ENCODE measurements at regions not wholly inside any gene's neighbourhood (a gene's known extent, or its start where the extent isn't known, plus 50 kb on each side); places are given as distances from the start of the nearest gene placed in this dataset.

DNA sequence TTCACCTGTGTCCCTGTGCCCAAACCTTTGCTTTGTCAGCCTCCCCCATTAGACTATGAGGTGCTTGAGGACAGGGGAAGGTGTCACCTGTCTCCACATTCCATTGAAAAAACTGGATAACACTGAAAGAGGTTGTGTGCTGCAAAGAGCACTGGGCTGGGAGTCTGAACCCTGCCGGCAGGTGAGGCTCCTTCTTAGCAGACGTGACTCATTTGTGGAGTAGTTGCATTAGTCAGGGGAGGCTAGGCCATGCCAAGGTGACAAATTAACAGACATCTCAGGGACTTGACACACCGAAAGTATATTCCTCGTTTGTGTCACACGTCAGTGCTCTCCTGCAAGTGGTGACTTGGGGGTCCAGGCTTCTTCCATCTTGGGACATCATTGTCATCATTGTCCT, 95.9 kb upstream of the STX18 start:
- H3K4me1 ChIP-seq (ENCODE audit: control insufficient read depth in 1 of 2, insufficient read depth in 2 of 2, low read depth in 1 of 2, low read length in 1 of 2): no peaks in the 10 kb centered on the region; a peak in 1 of 4 replicates
- H3K27me3 ChIP-seq (ENCODE audit: insufficient read depth): no peaks in the 10 kb centered on the region
- H3K27ac ChIP-seq (ENCODE audit: low read depth in 2 of 2, low read length in 1 of 2): no peak overlapping the region
- 94% methylated on average over 3 of the region's 5 CpGs for WGBS (ENCODE audit: low lambda C conversion rate)
- H3K9me2 ChIP-seq: no peaks in the 10 kb centered on the region
- no peaks in the 10 kb centered on the region for H4K20me1 ChIP-seq (ENCODE audit: insufficient read depth)
- POLR2A ChIA-PET: no interaction called here
- no peaks in the 10 kb centered on the region for H3K9me3 ChIP-seq
- no peaks in the 10 kb centered on the region for H3K36me3 ChIP-seq (replicated peaks in 1 of 2; ENCODE audit: control insufficient read depth in 1 of 2, insufficient read depth in 2 of 2, low read length in 1 of 2)
- H3K4me2 ChIP-seq: no peak overlapping the region
- H2AFZ ChIP-seq (ENCODE audit: low read depth): no peak overlapping the region
- no peak for TF ChIP-seq TAF1 (IDR thresholded peaks at IDR 0.05; ENCODE audit: borderline replicate concordance, low read depth, low read length)
- TF ChIP-seq, protein P1, sequence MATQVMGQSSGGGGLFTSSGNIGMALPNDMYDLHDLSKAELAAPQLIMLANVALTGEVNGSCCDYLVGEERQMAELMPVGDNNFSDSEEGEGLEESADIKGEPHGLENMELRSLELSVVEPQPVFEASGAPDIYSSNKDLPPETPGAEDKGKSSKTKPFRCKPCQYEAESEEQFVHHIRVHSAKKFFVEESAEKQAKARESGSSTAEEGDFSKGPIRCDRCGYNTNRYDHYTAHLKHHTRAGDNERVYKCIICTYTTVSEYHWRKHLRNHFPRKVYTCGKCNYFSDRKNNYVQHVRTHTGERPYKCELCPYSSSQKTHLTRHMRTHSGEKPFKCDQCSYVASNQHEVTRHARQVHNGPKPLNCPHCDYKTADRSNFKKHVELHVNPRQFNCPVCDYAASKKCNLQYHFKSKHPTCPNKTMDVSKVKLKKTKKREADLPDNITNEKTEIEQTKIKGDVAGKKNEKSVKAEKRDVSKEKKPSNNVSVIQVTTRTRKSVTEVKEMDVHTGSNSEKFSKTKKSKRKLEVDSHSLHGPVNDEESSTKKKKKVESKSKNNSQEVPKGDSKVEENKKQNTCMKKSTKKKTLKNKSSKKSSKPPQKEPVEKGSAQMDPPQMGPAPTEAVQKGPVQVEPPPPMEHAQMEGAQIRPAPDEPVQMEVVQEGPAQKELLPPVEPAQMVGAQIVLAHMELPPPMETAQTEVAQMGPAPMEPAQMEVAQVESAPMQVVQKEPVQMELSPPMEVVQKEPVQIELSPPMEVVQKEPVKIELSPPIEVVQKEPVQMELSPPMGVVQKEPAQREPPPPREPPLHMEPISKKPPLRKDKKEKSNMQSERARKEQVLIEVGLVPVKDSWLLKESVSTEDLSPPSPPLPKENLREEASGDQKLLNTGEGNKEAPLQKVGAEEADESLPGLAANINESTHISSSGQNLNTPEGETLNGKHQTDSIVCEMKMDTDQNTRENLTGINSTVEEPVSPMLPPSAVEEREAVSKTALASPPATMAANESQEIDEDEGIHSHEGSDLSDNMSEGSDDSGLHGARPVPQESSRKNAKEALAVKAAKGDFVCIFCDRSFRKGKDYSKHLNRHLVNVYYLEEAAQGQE (IDR thresholded peaks at IDR 0.05; ENCODE audit: low read depth, low read length): no peak
- TF ChIP-seq RXRA (IDR thresholded peaks at IDR 0.05; ENCODE audit: borderline replicate concordance, low read depth): no peak
- TF ChIP-seq GATA2 (CRISPR knock-in tag; IDR thresholded peaks at IDR 0.05): no peak
- TF ChIP-seq, protein P2, sequence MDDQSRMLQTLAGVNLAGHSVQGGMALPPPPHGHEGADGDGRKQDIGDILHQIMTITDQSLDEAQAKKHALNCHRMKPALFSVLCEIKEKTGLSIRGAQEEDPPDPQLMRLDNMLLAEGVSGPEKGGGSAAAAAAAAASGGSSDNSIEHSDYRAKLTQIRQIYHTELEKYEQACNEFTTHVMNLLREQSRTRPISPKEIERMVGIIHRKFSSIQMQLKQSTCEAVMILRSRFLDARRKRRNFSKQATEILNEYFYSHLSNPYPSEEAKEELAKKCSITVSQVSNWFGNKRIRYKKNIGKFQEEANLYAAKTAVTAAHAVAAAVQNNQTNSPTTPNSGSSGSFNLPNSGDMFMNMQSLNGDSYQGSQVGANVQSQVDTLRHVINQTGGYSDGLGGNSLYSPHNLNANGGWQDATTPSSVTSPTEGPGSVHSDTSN (IDR thresholded peaks at IDR 0.05): no peak
- no peak for TF ChIP-seq TCF12 (IDR thresholded peaks at IDR 0.05)
- TF ChIP-seq EP300 (IDR thresholded peaks at IDR 0.05; ENCODE audit: borderline replicate concordance in 1 of 2, low read depth in 1 of 2, low read length in 1 of 2): no peak
- no peak for TF ChIP-seq JUND (IDR thresholded peaks at IDR 0.05)
- TF ChIP-seq, protein P3, sequence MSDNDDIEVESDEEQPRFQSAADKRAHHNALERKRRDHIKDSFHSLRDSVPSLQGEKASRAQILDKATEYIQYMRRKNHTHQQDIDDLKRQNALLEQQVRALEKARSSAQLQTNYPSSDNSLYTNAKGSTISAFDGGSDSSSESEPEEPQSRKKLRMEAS (IDR thresholded peaks at IDR 0.05; ENCODE audit: low read depth): no peak
- no peak for TF ChIP-seq RFX5 (IDR thresholded peaks at IDR 0.05; ENCODE audit: low read length)
- no peak for TF ChIP-seq POLR2AphosphoS5 (IDR thresholded peaks at IDR 0.05; ENCODE audit: low read depth, low read length)
- no peak for TF ChIP-seq EZH2phosphoT487 (IDR thresholded peaks at IDR 0.05; ENCODE audit: borderline replicate concordance, low read depth)
- CTCF ChIA-PET: no interaction called here
- H3F3A ChIP-seq (replicated peaks; ENCODE audit: insufficient read depth): no peaks in the 10 kb centered on the region
- H3K79me2 ChIP-seq (ENCODE audit: insufficient read depth): no peaks in the 10 kb centered on the region
- no peak for DNase-seq
- H3K9ac ChIP-seq: no peak overlapping the region
- no peak overlapping the region for H3K4me3 ChIP-seq (ENCODE audit: low read depth in 2 of 2, low read length in 1 of 2)

DNA sequence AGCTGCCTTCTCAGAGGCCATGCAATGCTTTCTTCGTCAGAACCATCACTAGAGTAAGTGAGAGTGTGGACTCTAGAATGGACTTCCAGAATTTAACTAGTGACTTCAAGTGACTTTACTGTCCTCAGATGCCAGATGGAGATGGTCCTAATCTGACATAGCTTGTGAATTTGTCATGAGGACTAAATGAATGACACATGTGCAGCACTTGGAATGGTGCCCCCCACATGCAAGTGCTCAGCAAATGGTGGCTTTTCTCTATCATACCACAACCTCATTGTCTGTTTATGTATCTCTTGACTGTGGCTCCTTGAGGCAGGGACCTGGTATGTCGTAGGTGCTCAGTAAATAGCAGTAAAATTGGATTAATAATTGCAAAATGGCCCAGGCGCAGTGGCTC, 91.6 kb upstream of the STX18 start:
- H3K4me3 ChIP-seq (ENCODE audit: low read depth in 2 of 2, low read length in 1 of 2): no peak overlapping the region
- H3K27ac ChIP-seq (ENCODE audit: low read depth in 2 of 2, low read length in 1 of 2): no peak overlapping the region
- no peaks in the 10 kb centered on the region for H3F3A ChIP-seq (replicated peaks; ENCODE audit: insufficient read depth)
- no peak overlapping the region for H2AFZ ChIP-seq (ENCODE audit: low read depth)
- H3K4me2 ChIP-seq: no peak overlapping the region
- no peak for DNase-seq
- no peaks in the 10 kb centered on the region for H3K4me1 ChIP-seq (ENCODE audit: control insufficient read depth in 1 of 2, insufficient read depth in 2 of 2, low read depth in 1 of 2, low read length in 1 of 2)
- no peaks in the 10 kb centered on the region for H3K27me3 ChIP-seq (ENCODE audit: insufficient read depth)
- H4K20me1 ChIP-seq (ENCODE audit: insufficient read depth): no peaks in the 10 kb centered on the region
- TF ChIP-seq NRF1 (IDR thresholded peaks at IDR 0.05; ENCODE audit: low read depth, low read length) (no peak), SMC3 (IDR thresholded peaks at IDR 0.05; ENCODE audit: low read depth, low read length) (no peak), RFX5 (IDR thresholded peaks at IDR 0.05; ENCODE audit: low read length) (no peak), CHD2 (IDR thresholded peaks at IDR 0.05; ENCODE audit: low read length, partially characterized antibody) (no peak), RXRA (IDR thresholded peaks at IDR 0.05; ENCODE audit: borderline replicate concordance, low read depth) (no peak), GABPA (IDR thresholded peaks at IDR 0.05; ENCODE audit: low read depth) (no peak), FOXJ3 (CRISPR knock-in tag; IDR thresholded peaks at IDR 0.05) (no peak), EZH2phosphoT487 (IDR thresholded peaks at IDR 0.05; ENCODE audit: borderline replicate concordance, low read depth) (no peak)
- TF ChIP-seq, protein P4, sequence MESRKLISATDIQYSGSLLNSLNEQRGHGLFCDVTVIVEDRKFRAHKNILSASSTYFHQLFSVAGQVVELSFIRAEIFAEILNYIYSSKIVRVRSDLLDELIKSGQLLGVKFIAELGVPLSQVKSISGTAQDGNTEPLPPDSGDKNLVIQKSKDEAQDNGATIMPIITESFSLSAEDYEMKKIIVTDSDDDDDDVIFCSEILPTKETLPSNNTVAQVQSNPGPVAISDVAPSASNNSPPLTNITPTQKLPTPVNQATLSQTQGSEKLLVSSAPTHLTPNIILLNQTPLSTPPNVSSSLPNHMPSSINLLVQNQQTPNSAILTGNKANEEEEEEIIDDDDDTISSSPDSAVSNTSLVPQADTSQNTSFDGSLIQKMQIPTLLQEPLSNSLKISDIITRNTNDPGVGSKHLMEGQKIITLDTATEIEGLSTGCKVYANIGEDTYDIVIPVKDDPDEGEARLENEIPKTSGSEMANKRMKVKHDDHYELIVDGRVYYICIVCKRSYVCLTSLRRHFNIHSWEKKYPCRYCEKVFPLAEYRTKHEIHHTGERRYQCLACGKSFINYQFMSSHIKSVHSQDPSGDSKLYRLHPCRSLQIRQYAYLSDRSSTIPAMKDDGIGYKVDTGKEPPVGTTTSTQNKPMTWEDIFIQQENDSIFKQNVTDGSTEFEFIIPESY (IDR thresholded peaks at IDR 0.05; ENCODE audit: borderline replicate concordance, low read depth): no peak
- no peaks in the 10 kb centered on the region for H3K9me3 ChIP-seq
- ChIA-PET POLR2A (no interaction called here), CTCF (no interaction called here)
- no peaks in the 10 kb centered on the region for H3K36me3 ChIP-seq (replicated peaks in 1 of 2; ENCODE audit: control insufficient read depth in 1 of 2, insufficient read depth in 2 of 2, low read length in 1 of 2)
- H3K9me2 ChIP-seq: no peaks in the 10 kb centered on the region
- no peak overlapping the region for H3K9ac ChIP-seq
- WGBS (ENCODE audit: low lambda C conversion rate): 74% methylated on average over 3 of the region's 3 CpGs
- H3K79me2 ChIP-seq (ENCODE audit: insufficient read depth): no peaks in the 10 kb centered on the region

All from SK-N-SH (cell line).